NCI-H2081 treated with DMSO at 0.1 percent for 48 hours (cell line): ENCODE measurements at regions not wholly inside any gene's neighbourhood (a gene's known extent, or its start where the extent isn't known, plus 50 kb on each side); places are given as distances from the start of the nearest gene placed in this dataset.
A peak's percentile ranks its signal among the peaks of the same experiment; 100 is the strongest.
"Not testable (repeated sequence)": the region's sequence is repeated elsewhere in the genome, so short reads cannot be mapped to it uniquely, and the experiment has no call there.

Experiments
- DNase-seq: peaks from one replicate; lab custom pipeline; 2025; lab: John Stamatoyannopoulos, UW

GRCh38 chr20:12113468-12114371, 196.0 kb downstream of the BTBD3 start:
- DNase-seq = no peak

GRCh38 chr20:12129114-12129513, 211.4 kb downstream of the BTBD3 start:
- DNase-seq = not testable (repeated sequence)

GRCh38 chr20:12129532-12129931, 211.8 kb downstream of the BTBD3 start:
- DNase-seq = not testable (repeated sequence)

GRCh38 chr20:12130781-12131180, 213.1 kb downstream of the BTBD3 start:
- no peak for DNase-seq

- no peak for DNase-seq
These were observed 215.9 kb downstream of the BTBD3 start for GRCh38 chr20:12133553-12133952.

- DNase-seq = not testable (repeated sequence)
These were observed 228.3 kb downstream of the BTBD3 start for GRCh38 chr20:12145951-12146350.

- DNase-seq = no peak
These were observed 235.3 kb downstream of the BTBD3 start for GRCh38 chr20:12152996-12153395.

- no peak for DNase-seq
These were observed 235.9 kb downstream of the BTBD3 start for GRCh38 chr20:12153628-12154027.

- DNase-seq = no peak
These were observed 238.6 kb downstream of the BTBD3 start for GRCh38 chr20:12156252-12156651.

- no peak for DNase-seq
These were observed 241.6 kb downstream of the BTBD3 start for GRCh38 chr20:12159261-12159660.

GRCh38 chr20:12161734-12162133, 244.0 kb downstream of the BTBD3 start:
- DNase-seq = no peak

- DNase-seq = no peak
These were observed 248.5 kb downstream of the BTBD3 start for GRCh38 chr20:12166053-12166717.

GRCh38 chr20:12170406-12170805, 252.7 kb downstream of the BTBD3 start:
- DNase-seq = no peak

- peak; percentile 97 for DNase-seq
These were observed 254.3 kb downstream of the BTBD3 start for GRCh38 chr20:12171923-12172524.

GRCh38 chr20:12173347-12174012, 255.8 kb downstream of the BTBD3 start:
- DNase-seq = peak; percentile 82

GRCh38 chr20:12175538-12175937, 257.8 kb downstream of the BTBD3 start:
- DNase-seq = no peak

GRCh38 chr20:12177657-12178293, 260.1 kb downstream of the BTBD3 start:
- DNase-seq = no peak

- DNase-seq = peak; percentile 83
These were observed 262.0 kb downstream of the BTBD3 start for GRCh38 chr20:12179692-12180091.

GRCh38 chr20:12180107-12180661, 262.5 kb downstream of the BTBD3 start:
- DNase-seq = peak; percentile 82

- DNase-seq = no peak
These were observed 280.6 kb downstream of the BTBD3 start for GRCh38 chr20:12198281-12198680.

- DNase-seq = no peak
These were observed 282.0 kb downstream of the BTBD3 start for GRCh38 chr20:12199703-12200102.
